ENCODE measurements at regions not wholly inside any gene's neighbourhood (a gene's known extent, or its start where the extent isn't known, plus 50 kb on each side); places are given as distances from the start of the nearest gene placed in this dataset.
"Not testable (repeated sequence)": the region's sequence is repeated elsewhere in the genome, so short reads cannot be mapped to it uniquely, and the experiment has no call there.

GRCh38 chr7:155236386-155236785 is 61.3 kb upstream of the INSIG1 start:
- intact Hi-C loops (cut with micrococcal nuclease): no loop called here
- no peak for TF ChIP-seq CTCF (IDR thresholded peaks at IDR 0.05; ENCODE audit: borderline replicate concordance)
- Histone ChIP-seq H3K9me3 (replicated peaks) (no peaks in the 10 kb centered on the region), H3K4me3 (no peak overlapping the region), H3K4me1 (no peaks in the 10 kb centered on the region), H3K27me3 (ENCODE audit: low read depth) (peaks cover 28% of the 10 kb centered on the region), H3K27ac (replicated peaks) (no peak overlapping the region), H3K36me3 (no peaks in the 10 kb centered on the region)
- no peak for DNase-seq

- H3K4me1 ChIP-seq: no peaks in the 10 kb centered on the region
- no peak overlapping the region for H3K4me3 ChIP-seq
- H3K9me3 ChIP-seq (replicated peaks): no peaks in the 10 kb centered on the region
- no peak for DNase-seq
- no peaks in the 10 kb centered on the region for H3K36me3 ChIP-seq
- intact Hi-C loops (cut with micrococcal nuclease): no loop called here
- H3K27ac ChIP-seq (replicated peaks): no peak overlapping the region
- TF ChIP-seq CTCF (IDR thresholded peaks at IDR 0.05; ENCODE audit: borderline replicate concordance): no peak
- H3K27me3 ChIP-seq (ENCODE audit: low read depth): peaks cover 28% of the 10 kb centered on the region
These were observed 60.4 kb upstream of the INSIG1 start for GRCh38 chr7:155237297-155237696.

- Histone ChIP-seq H3K36me3 (no peaks in the 10 kb centered on the region), H3K4me1 (no peaks in the 10 kb centered on the region), H3K27me3 (ENCODE audit: low read depth) (peaks cover 28% of the 10 kb centered on the region), H3K27ac (replicated peaks) (no peak overlapping the region), H3K4me3 (no peak overlapping the region), H3K9me3 (replicated peaks) (no peaks in the 10 kb centered on the region)
- no peak for DNase-seq
- no peak for TF ChIP-seq CTCF (IDR thresholded peaks at IDR 0.05; ENCODE audit: borderline replicate concordance)
- intact Hi-C loops (cut with micrococcal nuclease): no loop called here
These were observed 59.9 kb upstream of the INSIG1 start for GRCh38 chr7:155237730-155238129.

- H3K36me3 ChIP-seq; DNase-seq; H3K4me1 ChIP-seq; H3K9me3 ChIP-seq (replicated peaks); H3K4me3 ChIP-seq; intact Hi-C loops (cut with micrococcal nuclease); H3K27ac ChIP-seq (replicated peaks): not testable (repeated sequence)
- H3K27me3 ChIP-seq (ENCODE audit: low read depth): peaks cover 28% of the 10 kb centered on the region
These were observed 58.1 kb upstream of the INSIG1 start for GRCh38 chr7:155239431-155240087.

GRCh38 chr7:155244675-155245074 is 53.0 kb upstream of the INSIG1 start:
- Histone ChIP-seq H3K27ac (replicated peaks) (no peak overlapping the region), H3K9me3 (replicated peaks) (peaks cover 7% of the 10 kb centered on the region), H3K4me3 (no peak overlapping the region), H3K4me1 (no peaks in the 10 kb centered on the region), H3K27me3 (ENCODE audit: low read depth) (peaks cover 3% of the 10 kb centered on the region), H3K36me3 (no peaks in the 10 kb centered on the region)
- TF ChIP-seq CTCF (IDR thresholded peaks at IDR 0.05; ENCODE audit: borderline replicate concordance): no peak
- no peak for DNase-seq
- intact Hi-C loops (cut with micrococcal nuclease): no loop called here

GRCh38 chr7:155247479-155248365 is 50.0 kb upstream of the INSIG1 start:
- peaks cover 25% of the 10 kb centered on the region for H3K27me3 ChIP-seq (ENCODE audit: low read depth)
- TF ChIP-seq CTCF (IDR thresholded peaks at IDR 0.05; ENCODE audit: borderline replicate concordance): no peak
- DNase-seq: no peak
- intact Hi-C loops (cut with micrococcal nuclease): no loop called here
- H3K4me3 ChIP-seq: no peak overlapping the region
- H3K27ac ChIP-seq (replicated peaks): no peak overlapping the region
- H3K36me3 ChIP-seq: no peaks in the 10 kb centered on the region
- peaks cover 7% of the 10 kb centered on the region for H3K9me3 ChIP-seq (replicated peaks)
- no peaks in the 10 kb centered on the region for H3K4me1 ChIP-seq

All from left ventricle myocardium inferior (tissue), 1 donor.